Fibroblast of the conjunctiva (primary cell): ENCODE measurements at regions not wholly inside any gene's neighbourhood (a gene's known extent, or its start where the extent isn't known, plus 50 kb on each side); places are given as distances from the start of the nearest gene placed in this dataset.
"Not testable (repeated sequence)": the region's sequence is repeated elsewhere in the genome, so short reads cannot be mapped to it uniquely, and the experiment has no call there.

Source experiments
- DNase-seq: peaks from one replicate; pipeline ENCODE4 v3.0.0-alpha.2; 2010; ENCODE audit warnings: low read depth

DNA sequence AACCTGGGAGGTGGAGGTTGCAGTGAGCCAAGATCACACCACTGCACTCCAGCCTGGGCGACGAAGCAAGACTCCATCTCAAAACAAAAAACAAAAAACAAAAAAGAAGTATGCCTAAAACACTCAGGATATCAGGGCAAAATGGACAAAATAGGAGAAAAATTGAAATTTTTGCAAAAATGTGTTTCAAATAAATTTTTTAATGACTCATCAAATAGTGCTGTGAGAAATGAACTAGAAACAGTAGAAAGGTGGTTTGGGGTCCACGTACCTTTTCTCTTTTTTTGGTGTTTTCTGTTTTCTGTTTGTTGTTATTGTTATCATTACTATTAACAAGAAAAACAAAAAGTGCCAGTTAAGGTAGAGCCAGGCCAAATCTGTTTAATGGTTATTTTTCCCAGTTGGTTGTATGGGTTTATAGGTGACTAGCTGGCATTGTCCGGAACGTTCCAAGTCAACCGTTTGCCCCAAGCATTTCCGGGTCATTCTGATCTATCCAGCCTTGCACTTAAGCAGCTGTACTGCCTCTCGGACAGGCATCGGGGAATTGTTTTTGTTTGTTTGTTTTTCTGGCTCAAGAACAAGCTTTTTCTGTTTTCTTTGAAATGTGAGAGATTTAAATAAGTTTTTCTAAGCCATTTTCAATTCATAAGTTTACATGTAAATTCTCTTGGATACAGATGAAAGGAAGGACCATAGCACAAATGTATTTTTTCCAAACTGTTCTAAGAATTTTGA lies 157.0 kb upstream of the NEBL start:
- no peak for DNase-seq

DNA sequence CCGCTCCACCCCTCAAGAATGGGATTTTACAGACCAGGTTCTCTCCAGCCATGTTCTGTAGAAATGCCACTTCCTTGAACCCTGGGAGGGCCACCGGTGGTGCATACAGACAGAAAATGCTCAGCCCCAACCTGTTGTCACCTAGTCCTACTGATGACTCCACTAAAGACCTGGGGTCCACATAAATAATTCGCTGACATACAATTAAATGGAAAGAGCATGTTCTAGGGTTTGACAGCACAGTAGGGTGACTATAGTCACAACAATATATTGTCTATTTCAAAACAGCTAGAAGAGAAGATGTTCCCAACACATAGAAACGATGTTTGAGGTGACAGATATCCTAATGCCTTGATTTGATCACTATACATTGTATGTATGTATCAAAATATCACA lies 155.6 kb upstream of the NEBL start:
- no peak for DNase-seq

- no peak for DNase-seq
These were observed 155.1 kb upstream of the NEBL start for GRCh38 chr10:21052072-21052708.

DNA sequence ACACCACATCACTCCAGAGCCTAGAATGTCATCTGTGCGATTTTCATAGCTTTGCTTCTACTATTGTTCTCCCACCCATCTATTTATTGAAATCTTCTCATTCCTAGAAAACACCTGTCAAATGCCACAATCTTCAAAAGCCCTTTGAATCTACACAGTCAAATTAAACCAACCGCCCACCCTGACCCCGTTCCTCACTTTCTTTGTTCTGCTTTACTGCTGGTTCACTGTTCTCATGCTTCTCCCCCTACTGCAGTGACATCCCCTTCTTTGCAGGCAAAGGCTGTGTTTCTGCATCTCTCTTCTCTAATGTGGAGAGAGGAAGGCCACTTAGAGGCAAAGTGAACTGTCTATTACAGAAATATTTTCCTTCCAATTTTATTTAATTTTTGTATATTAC lies 152.4 kb upstream of the NEBL start:
- DNase-seq: no peak

GRCh38 chr10:21048068-21048467 lies 151.0 kb upstream of the NEBL start:
- no peak for DNase-seq

DNA sequence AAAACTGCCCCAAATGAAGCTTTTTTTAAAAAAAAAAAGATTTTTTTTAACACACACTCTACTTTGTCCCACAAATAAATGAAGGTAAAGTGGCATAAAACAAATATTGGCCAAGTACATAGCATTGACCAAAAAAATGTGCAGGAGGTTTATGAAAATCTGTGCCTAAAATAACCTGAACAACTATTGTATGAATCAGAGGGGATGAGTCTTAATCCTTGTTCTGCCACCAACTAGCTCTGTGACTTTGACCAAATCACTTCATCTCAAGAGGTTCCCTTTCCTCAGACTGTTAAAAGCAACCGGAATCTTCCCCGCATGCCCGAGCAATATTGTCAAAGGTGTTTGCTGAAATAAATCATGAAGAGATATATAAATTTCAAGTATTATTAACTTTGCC lies 150.4 kb upstream of the NEBL start:
- DNase-seq: no peak

DNA sequence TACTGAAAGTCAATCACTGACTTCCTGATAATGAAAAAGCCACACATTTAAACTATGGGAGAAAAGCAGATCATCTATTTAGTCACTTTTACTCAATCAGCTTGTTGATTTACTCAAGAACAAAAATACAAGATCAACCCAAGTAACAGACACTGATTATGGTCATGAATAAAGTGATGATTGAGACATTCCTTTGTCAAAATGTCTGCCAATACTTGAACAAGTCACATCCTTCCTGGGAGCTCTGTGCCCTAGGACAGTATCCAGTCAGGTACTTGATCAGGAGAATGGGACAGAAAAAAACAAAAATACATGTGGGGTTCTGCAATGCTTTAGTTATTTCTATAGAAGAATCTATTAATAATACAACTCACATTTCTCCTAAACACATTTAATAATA lies 150.0 kb upstream of the NEBL start:
- no peak for DNase-seq

DNA sequence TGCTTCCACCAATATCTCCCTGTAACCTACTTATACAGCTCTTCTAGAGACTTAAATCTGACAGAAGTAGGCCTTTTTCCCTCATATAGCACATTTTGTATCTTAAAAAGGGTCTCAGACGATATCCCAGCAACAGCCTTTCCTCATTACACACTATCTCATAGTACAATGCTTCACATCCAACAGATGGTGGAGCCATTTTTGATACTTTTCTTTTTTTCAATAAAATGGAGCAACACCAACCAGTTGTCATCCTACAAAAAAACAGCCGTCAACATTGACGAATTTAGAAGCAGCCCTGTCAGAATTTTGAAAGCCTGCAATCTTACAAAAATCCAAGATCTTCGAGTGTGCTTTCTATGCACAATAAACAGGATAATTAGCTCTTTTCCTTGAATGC lies 145.9 kb upstream of the NEBL start:
- no peak for DNase-seq

DNA sequence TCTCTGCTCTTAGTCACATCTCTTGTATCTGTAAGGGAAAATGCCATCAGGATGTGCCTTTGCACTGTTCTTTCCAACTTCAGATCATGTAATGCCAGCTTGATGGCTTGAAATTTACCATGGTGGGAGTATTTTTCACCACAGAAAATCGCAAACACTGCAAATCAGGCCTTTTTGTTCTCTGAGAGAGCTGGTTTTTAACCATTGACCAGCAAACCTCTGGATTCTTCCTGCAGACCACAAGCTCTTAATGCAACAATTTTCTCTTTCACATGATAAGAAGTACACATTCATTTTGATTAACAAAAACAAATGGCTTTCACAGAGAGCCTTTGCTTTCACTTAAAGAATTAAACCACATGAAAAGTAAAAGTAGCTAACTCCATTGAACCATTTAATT lies 145.4 kb upstream of the NEBL start:
- no peak for DNase-seq

DNA sequence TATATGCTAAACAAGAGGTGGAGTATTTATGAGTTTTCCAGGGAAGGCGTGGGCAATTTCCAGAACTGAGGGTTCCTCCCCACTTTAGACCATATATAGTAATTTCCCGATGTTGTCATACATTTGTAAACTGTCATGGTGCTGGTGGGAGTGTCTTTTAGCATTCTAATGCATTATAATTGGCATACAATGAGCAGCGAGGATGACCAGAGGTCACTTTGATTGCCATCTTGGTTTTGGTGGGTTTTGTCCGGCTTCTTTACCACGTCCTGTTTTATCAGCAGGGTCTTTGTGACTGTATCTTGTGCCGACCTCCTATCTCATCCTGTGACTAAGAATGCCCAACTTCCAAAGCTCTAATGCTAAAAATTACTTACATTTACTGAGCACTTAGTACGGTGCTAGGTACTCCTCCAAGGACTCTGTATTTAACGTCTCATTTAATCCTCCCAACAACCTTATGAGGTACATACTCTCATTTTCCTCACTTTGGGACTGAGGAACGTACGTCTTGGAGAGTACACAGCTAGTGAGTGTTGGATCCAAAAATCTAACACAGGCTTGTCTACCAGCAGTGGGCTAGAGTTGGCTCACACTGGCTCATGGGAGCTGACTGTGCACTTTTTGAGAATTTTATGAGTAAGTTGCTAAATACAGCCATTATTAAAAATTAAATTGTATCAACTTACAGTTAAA lies 144.8 kb upstream of the NEBL start:
- DNase-seq: no peak

GRCh38 chr10:21039721-21040120 lies 142.6 kb upstream of the NEBL start:
- DNase-seq: no peak

DNA sequence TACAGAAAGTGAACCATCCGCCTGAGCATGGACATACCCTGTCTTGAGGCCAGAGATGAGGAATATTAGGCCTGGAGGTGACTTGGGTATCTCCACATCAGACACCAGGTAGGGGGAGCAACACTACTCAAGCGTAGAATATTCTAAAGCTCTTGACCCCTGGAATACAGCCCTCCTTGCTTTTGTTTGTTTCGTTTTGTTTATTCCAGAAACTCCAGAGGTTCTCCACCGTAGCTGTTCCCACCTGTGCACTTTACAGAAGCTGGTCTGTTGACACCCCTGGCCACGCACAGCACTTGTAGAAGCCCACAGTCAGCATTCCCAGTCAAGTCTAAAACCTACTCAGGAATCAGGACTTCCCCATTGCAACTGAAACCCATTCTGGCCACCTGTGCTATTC lies 139.6 kb upstream of the NEBL start:
- no peak for DNase-seq

DNA sequence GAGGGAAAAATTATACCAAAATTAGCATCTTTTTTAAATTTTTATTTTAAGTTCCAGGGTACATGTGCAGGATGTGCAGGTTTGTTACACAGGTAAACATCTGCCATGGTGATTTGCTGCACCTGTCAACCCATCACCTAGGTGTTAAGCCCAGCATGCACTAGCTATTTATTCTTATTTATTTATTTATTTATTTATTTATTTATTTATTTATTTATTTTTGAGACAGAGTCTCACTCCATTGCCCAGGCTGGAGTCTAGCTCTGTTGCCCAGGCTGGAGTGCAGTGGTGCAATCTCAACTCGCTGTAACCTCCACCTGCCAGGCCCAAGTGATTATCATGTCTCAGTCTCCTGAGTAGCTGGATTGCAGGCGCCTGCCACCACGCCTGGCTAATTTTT lies 137.7 kb upstream of the NEBL start:
- DNase-seq: not testable (repeated sequence)

DNA sequence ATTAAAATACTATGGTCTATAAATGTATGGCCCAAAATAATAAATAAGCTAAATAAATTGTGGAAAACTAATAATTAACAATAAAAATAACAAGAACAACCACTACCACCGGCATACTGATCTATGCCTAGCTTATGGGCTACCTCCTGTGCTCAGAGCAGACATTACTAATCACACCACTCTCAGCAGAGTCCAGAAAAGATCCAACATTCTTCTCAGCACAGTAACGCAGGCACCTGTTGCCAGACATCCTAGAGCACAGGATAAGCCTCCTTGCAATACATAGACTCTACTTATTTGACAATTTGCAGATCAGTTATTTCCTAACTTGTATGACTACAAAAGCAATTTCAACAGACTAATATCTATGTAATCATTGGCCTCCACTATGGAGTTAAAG lies 137.1 kb upstream of the NEBL start:
- no peak for DNase-seq

GRCh38 chr10:21032587-21033319 lies 135.6 kb upstream of the NEBL start:
- DNase-seq: no peak

DNA sequence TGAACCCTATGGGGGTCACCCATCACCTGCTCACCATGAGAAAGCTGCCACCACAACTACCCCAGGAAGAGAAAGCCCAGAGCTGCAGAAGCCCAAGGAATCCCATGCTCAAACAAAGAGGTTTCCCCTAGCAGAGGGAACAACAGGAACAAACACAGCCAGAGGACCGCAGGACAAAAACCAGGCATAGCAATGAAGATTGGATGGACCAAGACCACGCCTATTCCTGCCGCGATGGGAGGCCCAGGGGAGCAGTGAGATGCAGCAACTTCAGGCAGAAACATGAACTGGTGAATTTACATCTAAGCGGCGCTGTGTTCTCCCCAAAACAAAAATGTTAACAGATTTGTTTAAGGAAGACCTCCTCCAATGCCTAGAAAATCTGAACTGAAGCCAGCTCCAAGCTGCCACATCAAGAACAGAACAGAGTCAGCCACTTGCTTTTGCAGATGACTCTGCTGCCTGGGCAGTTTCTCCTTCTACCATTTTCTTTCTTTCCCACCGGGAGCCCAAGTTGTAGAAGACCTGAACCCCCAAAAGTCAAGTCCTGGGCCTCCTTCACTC lies 134.2 kb upstream of the NEBL start:
- no peak for DNase-seq

DNA sequence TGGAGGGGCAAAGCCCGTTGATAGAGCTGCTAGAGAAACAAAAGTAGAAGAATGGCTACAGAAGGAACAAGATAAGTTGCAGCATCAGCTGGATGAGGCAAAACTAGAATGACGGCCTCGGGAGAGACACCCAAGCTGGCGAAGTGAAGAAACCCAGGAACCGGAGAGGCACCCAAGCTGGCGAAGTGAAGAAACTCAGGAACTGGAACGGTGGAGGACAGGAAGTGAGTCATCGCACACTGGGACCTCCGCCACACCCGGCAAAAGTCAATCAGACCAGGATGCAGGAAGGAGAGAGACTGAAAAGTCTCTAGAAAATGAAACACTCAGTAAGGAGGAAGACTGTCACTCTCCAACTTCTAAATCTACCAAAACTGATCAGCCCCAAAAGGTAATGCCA lies 133.0 kb upstream of the NEBL start:
- no peak for DNase-seq

DNA sequence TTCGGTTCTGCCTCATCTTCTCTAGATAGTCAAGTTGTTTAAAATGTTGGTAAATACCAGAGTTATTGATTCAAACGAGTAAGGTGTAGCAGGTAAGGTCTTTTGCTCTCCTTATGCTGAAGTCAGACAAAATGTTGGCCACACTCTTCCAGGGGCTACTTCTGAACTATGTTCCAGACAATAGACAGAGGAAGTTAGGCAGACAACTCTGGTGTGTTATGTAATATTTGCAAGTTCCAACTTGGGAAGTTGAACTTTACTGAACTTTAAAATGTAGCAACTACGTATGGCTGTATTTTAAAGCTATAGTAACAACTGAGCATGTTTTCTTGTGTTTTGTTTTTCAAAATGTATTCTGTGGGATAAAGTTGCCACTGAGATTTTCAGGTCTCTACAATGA lies 125.7 kb upstream of the NEBL start:
- no peak for DNase-seq

- no peak for DNase-seq
These were observed 124.9 kb upstream of the NEBL start for GRCh38 chr10:21021843-21022594.

- DNase-seq: no peak
These were observed 124.1 kb upstream of the NEBL start for GRCh38 chr10:21021231-21021630.

DNA sequence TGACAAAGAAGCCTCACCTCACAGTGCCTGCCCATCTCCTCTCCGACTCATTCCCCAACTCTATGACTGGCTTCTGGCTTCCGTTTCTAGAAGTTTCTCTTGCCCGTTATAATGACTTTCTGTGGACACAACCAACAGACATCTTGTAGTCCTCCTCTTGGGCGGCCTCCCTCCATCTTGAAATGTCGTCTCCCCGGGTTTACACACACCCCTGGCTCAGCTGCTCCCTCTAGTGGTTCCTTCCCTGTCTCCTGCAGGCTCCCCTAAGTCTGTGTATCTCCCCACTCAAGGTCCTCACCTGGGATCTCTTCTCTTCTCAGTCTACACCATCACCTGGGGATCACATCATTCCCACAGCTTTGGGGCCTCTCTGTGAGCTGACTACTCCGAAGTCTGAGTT lies 123.4 kb upstream of the NEBL start:
- DNase-seq: peak; percentile 4

DNA sequence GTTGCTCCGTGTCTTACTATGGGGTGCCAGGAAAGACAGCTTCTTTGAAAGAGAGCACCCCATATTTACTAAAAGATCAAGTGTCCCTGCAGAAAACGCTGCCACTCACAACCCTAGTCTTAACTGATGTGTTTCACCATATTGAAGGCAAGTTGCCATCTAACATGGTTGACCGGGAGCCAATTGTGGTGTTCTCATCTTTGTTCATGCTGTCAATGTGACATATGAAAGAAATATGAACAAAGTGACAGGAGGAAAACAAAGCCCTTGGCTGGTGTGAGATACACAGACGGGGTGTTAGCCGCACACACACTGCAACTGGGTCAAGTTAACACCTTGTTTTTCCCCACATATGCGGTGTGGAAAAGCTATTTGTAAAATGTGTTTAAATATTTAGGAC lies 122.3 kb upstream of the NEBL start:
- no peak for DNase-seq
